Kidney (tissue), 13 donors: ENCODE measurements at regions not wholly inside any gene's neighbourhood (a gene's known extent, or its start where the extent isn't known, plus 50 kb on each side); places are given as distances from the start of the nearest gene placed in this dataset.
A peak's percentile ranks its signal among the peaks of the same experiment; 100 is the strongest.

Experiments used
- DNase-seq, 5 donors: peaks; one replicate each; pipeline ENCODE4 v3.0.0-alpha.2; 2013 to 2020
- FAIRE-seq: peaks from 2 replicates; lab custom pipeline; 2012; peaks lifted over from hg19 to GRCh38; lab: Jason Lieb, UNC
- H3K27ac ChIP-seq, 2 donors: one replicate each; pipeline ENCODE4 v1.7.0; 2013; ENCODE audit warnings: low read depth in 2 of 2, low read length in 2 of 2, inconsistent platforms in 1 of 2
- H3K27me3 ChIP-seq: one replicate; pipeline ENCODE4 v1.7.1; 2013; ENCODE audit warnings: low read length, inconsistent platforms; ENCODE audit not compliant: control insufficient read depth, insufficient read depth
- H3K36me3 ChIP-seq, 3 donors: one replicate each; pipeline versions ENCODE4 v1.7.0 to v1.7.1; 2013; ENCODE audit warnings: low read length in 3 of 3, control low read depth in 1 of 3, inconsistent platforms in 1 of 3; ENCODE audit not compliant: insufficient read depth in 3 of 3, control insufficient read depth in 2 of 3
- H3K4me1 ChIP-seq, 3 donors: one replicate each; pipeline versions ENCODE4 v1.7.0 to v1.7.1; 2013; ENCODE audit warnings: low read length in 3 of 3, inconsistent platforms in 1 of 3, low read depth in 1 of 3; ENCODE audit not compliant: control insufficient read depth in 2 of 3, insufficient read depth in 2 of 3
- H3K4me3 ChIP-seq, 3 donors: one replicate each; pipeline versions ENCODE4 v1.7.0 to v1.8.1; 2013; ENCODE audit warnings: low read length in 3 of 3, control low read depth in 1 of 3, inconsistent platforms in 1 of 3
- H3K9ac ChIP-seq, 3 donors: one replicate each; pipeline versions ENCODE4 v1.7.0 to v1.7.1; 2013; ENCODE audit warnings: low read length in 3 of 3, control low read depth in 1 of 3, inconsistent platforms in 1 of 3
- H3K9me3 ChIP-seq, 3 donors: one replicate each; pipeline versions ENCODE4 v1.7.0 to v1.7.1; 2013; ENCODE audit warnings: low read length in 3 of 3, control low read depth in 1 of 3, inconsistent platforms in 1 of 3; ENCODE audit not compliant: control insufficient read depth in 2 of 3, insufficient read depth in 1 of 3
- intact Hi-C: fragments of 100-400 bp; cut with DNase I; formaldehyde crosslinking; loops from one replicate; pipeline ENCODE4 v1.11.1; 2022
- TF ChIP-seq, protein P1 (sequence below): IDR thresholded peaks from 3 replicates; pipeline ENCODE4 v1.5.1; 2012; ENCODE audit warnings: mild to moderate bottlenecking, moderate library complexity, borderline replicate concordance; ENCODE audit not compliant: insufficient read depth; ENCODE audit errors: extremely low read depth
- donor health status: control.
- donor health status: control.
- donor health status: control.
- donor health status: control.
- donor health status: control.
- donor health status: DM: yes; HTN: yes; CAD: no.
- donor health status: Normal renal cell carcinoma (clear cell type).

GRCh38 chr13:112198396-112199010 is 131.6 kb downstream of the SOX1 start:
- TF ChIP-seq, protein P1, sequence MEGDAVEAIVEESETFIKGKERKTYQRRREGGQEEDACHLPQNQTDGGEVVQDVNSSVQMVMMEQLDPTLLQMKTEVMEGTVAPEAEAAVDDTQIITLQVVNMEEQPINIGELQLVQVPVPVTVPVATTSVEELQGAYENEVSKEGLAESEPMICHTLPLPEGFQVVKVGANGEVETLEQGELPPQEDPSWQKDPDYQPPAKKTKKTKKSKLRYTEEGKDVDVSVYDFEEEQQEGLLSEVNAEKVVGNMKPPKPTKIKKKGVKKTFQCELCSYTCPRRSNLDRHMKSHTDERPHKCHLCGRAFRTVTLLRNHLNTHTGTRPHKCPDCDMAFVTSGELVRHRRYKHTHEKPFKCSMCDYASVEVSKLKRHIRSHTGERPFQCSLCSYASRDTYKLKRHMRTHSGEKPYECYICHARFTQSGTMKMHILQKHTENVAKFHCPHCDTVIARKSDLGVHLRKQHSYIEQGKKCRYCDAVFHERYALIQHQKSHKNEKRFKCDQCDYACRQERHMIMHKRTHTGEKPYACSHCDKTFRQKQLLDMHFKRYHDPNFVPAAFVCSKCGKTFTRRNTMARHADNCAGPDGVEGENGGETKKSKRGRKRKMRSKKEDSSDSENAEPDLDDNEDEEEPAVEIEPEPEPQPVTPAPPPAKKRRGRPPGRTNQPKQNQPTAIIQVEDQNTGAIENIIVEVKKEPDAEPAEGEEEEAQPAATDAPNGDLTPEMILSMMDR = no peak
- H3K9me3 ChIP-seq = no peaks in the 10 kb centered on the region
- H3K36me3 ChIP-seq = no peaks in the 10 kb centered on the region
- H3K9ac ChIP-seq = no peak overlapping the region
- H3K27me3 ChIP-seq = peaks cover under 1% of the 10 kb centered on the region
- no peak overlapping the region for H3K27ac ChIP-seq
- peak in 1 of 5 donors; percentile 15 for DNase-seq
- no peaks in the 10 kb centered on the region for H3K4me1 ChIP-seq
- FAIRE-seq = no peak
- intact Hi-C loops = no loop called here
- no peak overlapping the region for H3K4me3 ChIP-seq

- Histone ChIP-seq H3K4me3 (no peak overlapping the region), H3K27ac (no peak overlapping the region), H3K4me1 (peaks cover 0 to 2% (median 0%) of the 10 kb centered on the region in 3 donors), H3K27me3 (peaks cover 16% of the 10 kb centered on the region), H3K9ac (no peak overlapping the region), H3K36me3 (no peaks in the 10 kb centered on the region), H3K9me3 (no peaks in the 10 kb centered on the region)
- TF ChIP-seq, protein P1 = no peak
- FAIRE-seq (no peak), DNase-seq (no peak)
- intact Hi-C loops = no loop called here
These were observed 133.3 kb downstream of the SOX1 start for GRCh38 chr13:112200200-112200599.

GRCh38 chr13:112202266-112202665 is 135.3 kb downstream of the SOX1 start:
- H3K4me3 ChIP-seq = no peak overlapping the region
- TF ChIP-seq, protein P1 = no peak
- FAIRE-seq (no peak), DNase-seq (no peak)
- H3K4me1 ChIP-seq = peaks cover 0 to 2% (median 0%) of the 10 kb centered on the region in 3 donors
- intact Hi-C loops = no loop called here
- no peaks in the 10 kb centered on the region for H3K36me3 ChIP-seq
- H3K27me3 ChIP-seq = peaks cover 33% of the 10 kb centered on the region
- H3K9me3 ChIP-seq = no peaks in the 10 kb centered on the region
- no peak overlapping the region for H3K27ac ChIP-seq
- no peak overlapping the region for H3K9ac ChIP-seq

DNA sequence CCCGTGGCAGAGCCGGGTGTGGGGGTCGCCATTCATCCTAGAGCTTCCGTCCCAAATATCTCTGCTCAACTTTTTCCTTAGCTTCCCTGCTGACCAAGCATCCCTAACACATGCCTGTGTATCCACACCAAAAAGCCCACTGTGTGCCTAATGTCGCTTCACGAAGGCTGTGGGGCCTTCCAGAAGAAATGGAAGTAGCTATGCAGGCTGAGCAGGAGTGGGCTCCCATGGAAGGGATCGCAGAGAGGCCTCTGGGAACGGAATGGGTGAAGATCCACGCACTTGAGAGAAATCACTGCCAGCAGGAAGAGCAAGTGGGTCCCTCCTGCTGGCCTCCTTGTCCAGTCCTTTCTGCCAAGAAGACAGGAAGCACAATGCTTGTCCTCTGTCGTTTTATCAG is 136.0 kb downstream of the SOX1 start:
- H3K9ac ChIP-seq = no peak overlapping the region
- H3K36me3 ChIP-seq = no peaks in the 10 kb centered on the region
- DNase-seq (no peak), FAIRE-seq (no peak)
- no peak overlapping the region for H3K4me3 ChIP-seq
- no peak overlapping the region for H3K27ac ChIP-seq
- H3K4me1 ChIP-seq = peaks cover 0 to 2% (median 0%) of the 10 kb centered on the region in 3 donors
- H3K27me3 ChIP-seq = peaks cover 34% of the 10 kb centered on the region
- TF ChIP-seq, protein P1 = no peak
- no peaks in the 10 kb centered on the region for H3K9me3 ChIP-seq
- intact Hi-C loops = no loop called here
